Mesodermal cell (in vitro differentiated cells): ENCODE measurements at regions not wholly inside any gene's neighbourhood (a gene's known extent, or its start where the extent isn't known, plus 50 kb on each side); places are given as distances from the start of the nearest gene placed in this dataset.

Experiments
- H3K27ac ChIP-seq: 2 replicates; pipeline ENCODE4 v1.7.0; 2013; ENCODE audit warnings: mild to moderate bottlenecking, low read depth, low read length, moderate library complexity; ENCODE audit not compliant: severe bottlenecking
- H3K36me3 ChIP-seq: 2 replicates; pipeline ENCODE4 v1.7.1; 2013; ENCODE audit warnings: mild to moderate bottlenecking, low read length, moderate library complexity; ENCODE audit not compliant: control insufficient read depth, insufficient read depth
- H3K4me1 ChIP-seq: one replicate; pipeline ENCODE4 v1.7.1; 2013; ENCODE audit warnings: mild to moderate bottlenecking, low read length; ENCODE audit not compliant: insufficient read depth, control insufficient read depth, poor library complexity, severe bottlenecking
- H3K4me3 ChIP-seq: 2 replicates; pipeline ENCODE4 v1.7.0; 2013; ENCODE audit warnings: low read length, control low read depth, mild to moderate bottlenecking; ENCODE audit not compliant: insufficient read depth, poor library complexity, severe bottlenecking; ENCODE audit errors: extremely low read depth
- H3K9me3 ChIP-seq: 2 replicates; pipeline ENCODE4 v1.7.1; 2013; ENCODE audit warnings: mild to moderate bottlenecking, low read length, moderate library complexity; ENCODE audit not compliant: control insufficient read depth
- WGBS, 2 experiments: methylation state at CpG; one replicate each; pipeline ENCODE4 v1.1.5; 2013; ENCODE audit warnings: missing lambda C conversion rate in 2 of 2; ENCODE audit not compliant: insufficient coverage in 2 of 2; 5-methylcytosine and 5-hydroxymethylcytosine counted together

GRCh38 chr6:50217841-50218240 lies 168.1 kb upstream of the DEFB112 start:
- no peaks in the 10 kb centered on the region for H3K4me1 ChIP-seq
- no peak overlapping the region for H3K27ac ChIP-seq
- no peaks in the 10 kb centered on the region for H3K9me3 ChIP-seq
- H3K36me3 ChIP-seq: no peaks in the 10 kb centered on the region
- H3K4me3 ChIP-seq: no peak overlapping the region
- 60% methylated on average over 2 of the region's 3 CpGs; no CpG with 5 or more reads in 1 of the 2 experiments for WGBS, 2 experiments

- Histone ChIP-seq H3K4me3 (no peak overlapping the region), H3K27ac (no peak overlapping the region), H3K4me1 (no peaks in the 10 kb centered on the region), H3K9me3 (no peaks in the 10 kb centered on the region), H3K36me3 (no peaks in the 10 kb centered on the region)
These were observed 186.4 kb upstream of the DEFB112 start for GRCh38 chr6:50236164-50236563.

- no peaks in the 10 kb centered on the region for H3K36me3 ChIP-seq
- H3K4me3 ChIP-seq: no peak overlapping the region
- H3K4me1 ChIP-seq: no peaks in the 10 kb centered on the region
- 93 to 95% methylated on average over 14 of the region's 14 CpGs for WGBS, 2 experiments
- H3K27ac ChIP-seq: no peak overlapping the region
- H3K9me3 ChIP-seq: no peaks in the 10 kb centered on the region
These were observed 190.1 kb upstream of the DEFB112 start for GRCh38 chr6:50239853-50240252.

- Histone ChIP-seq H3K36me3 (no peaks in the 10 kb centered on the region), H3K4me3 (no peak overlapping the region), H3K27ac (no peak overlapping the region), H3K4me1 (no peaks in the 10 kb centered on the region), H3K9me3 (no peaks in the 10 kb centered on the region)
- 90 to 94% methylated on average over 2 to 8 of the region's 8 CpGs for WGBS, 2 experiments
These were observed 191.3 kb upstream of the DEFB112 start for GRCh38 chr6:50240986-50241385.

- no peak overlapping the region for H3K27ac ChIP-seq
- H3K4me3 ChIP-seq: no peak overlapping the region
- H3K4me1 ChIP-seq: no peaks in the 10 kb centered on the region
- WGBS, 2 experiments: 69 to 89% methylated on average over 2 of the region's 2 CpGs
- H3K36me3 ChIP-seq: no peaks in the 10 kb centered on the region
- H3K9me3 ChIP-seq: no peaks in the 10 kb centered on the region
These were observed 199.8 kb upstream of the DEFB112 start for GRCh38 chr6:50249493-50249892.

DNA sequence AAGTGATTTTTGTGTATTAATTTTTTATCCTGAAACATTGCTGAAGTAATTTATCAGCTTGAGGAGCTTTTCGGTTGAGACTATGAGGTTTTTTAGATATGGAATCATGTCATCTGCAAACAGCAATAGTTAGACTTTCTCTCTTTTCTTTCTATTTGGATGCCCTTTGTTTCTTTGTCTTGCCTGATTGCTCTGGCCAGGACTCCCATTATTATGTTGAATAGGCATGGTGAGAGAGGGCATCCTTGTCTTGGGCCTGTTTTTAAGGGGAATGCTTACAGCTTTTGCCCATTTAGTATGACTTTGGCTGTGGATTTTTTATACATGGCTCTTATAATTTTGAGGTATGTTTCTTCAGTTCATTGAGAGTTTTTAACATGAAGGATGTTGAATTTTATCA lies 207.6 kb upstream of the DEFB112 start:
- no CpG with 5 or more reads among the region's 1 CpG for WGBS, 2 experiments
- Histone ChIP-seq H3K4me3 (no peak overlapping the region), H3K36me3 (no peaks in the 10 kb centered on the region), H3K27ac (no peak overlapping the region), H3K4me1 (no peaks in the 10 kb centered on the region), H3K9me3 (no peaks in the 10 kb centered on the region)

DNA sequence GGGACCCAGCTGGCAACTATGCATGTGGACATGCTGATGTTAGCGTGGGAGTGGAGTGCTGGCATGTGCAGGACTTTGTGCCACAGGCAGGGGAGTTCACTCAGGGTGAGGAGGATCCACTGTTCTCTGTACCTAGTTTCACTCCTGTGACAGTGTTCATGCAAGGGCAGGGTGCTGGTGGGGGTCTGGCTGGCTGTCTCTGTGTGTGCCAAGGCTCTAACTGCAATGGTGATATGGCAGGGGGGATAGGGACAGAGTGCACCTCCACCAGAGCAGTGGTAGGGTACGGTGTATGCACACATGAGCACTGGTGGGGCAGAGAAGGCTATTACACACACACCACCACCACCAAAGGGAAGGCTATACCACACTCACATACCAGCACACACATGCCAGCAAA lies 210.2 kb upstream of the DEFB112 start:
- no peaks in the 10 kb centered on the region for H3K9me3 ChIP-seq
- no peaks in the 10 kb centered on the region for H3K4me1 ChIP-seq
- H3K36me3 ChIP-seq: no peaks in the 10 kb centered on the region
- H3K27ac ChIP-seq: no peak overlapping the region
- WGBS, 2 experiments: 100% methylated on average over 1 of the region's 2 CpGs
- H3K4me3 ChIP-seq: no peak overlapping the region

DNA sequence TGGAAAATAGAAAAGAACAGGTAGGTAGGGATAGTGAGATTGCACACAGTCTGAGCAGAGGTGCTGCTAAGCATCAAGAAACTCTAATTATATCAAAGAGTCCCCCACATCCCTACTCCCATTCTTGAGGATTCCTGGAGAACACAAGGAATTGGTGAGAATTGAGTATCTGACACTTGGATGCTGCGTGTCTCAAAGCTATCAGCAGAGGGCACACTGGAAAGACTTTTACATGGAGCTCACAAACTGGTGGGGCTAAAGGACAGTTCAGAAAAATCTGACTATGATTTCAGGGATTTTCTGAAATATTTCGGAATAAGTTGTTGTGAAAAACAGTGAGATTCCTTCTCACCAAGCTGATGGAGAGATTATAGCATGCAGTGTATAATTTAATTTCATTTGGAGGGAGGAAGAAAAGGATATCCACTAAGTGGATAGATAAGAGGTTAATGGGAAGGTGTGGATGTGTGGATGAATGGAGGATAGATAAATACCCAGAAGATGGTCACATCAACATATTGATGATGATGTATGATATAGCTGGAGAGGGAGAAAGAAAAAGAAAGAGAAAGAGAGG lies 215.4 kb upstream of the DEFB112 start:
- Histone ChIP-seq H3K4me1 (peaks cover 3% of the 10 kb centered on the region), H3K9me3 (no peaks in the 10 kb centered on the region), H3K27ac (no peak overlapping the region), H3K4me3 (no peak overlapping the region), H3K36me3 (no peaks in the 10 kb centered on the region)
- WGBS, 2 experiments: 31 to 43% methylated on average over 1 to 2 of the region's 2 CpGs

- 43% methylated on average over 1 of the region's 1 CpG; no CpG with 5 or more reads in 1 of the 2 experiments for WGBS, 2 experiments
These were observed 220.7 kb upstream of the DEFB112 start for GRCh38 chr6:50270415-50270814.

DNA sequence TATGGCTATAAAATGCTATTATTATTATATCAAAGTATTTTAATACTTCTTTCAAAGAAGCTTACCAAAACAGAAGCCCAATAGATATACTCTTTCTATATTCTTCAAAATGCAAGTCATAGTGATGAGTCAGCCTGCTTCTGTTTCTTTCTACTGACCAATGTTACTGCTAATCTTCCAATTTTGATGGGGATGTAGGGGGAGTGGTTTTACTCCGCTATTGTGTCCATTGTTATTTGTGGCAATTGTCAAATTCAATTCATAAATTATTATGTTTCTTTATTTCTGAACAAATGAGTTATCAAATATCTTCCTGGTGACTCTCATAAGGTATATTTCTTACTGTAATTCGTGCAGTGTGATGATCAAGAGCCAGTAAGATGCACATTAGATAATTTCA lies 221.5 kb upstream of the DEFB112 start:
- no peaks in the 10 kb centered on the region for H3K36me3 ChIP-seq
- no peaks in the 10 kb centered on the region for H3K9me3 ChIP-seq
- no peak overlapping the region for H3K27ac ChIP-seq
- no peak overlapping the region for H3K4me3 ChIP-seq
- peaks cover 10% of the 10 kb centered on the region for H3K4me1 ChIP-seq
- no CpG with 5 or more reads among the region's 2 CpGs for WGBS, 2 experiments

More at GRCh38 chr6:50270415-50270814, 220.7 kb upstream of the DEFB112 start:
- Histone ChIP-seq H3K4me3 (no peak overlapping the region), H3K27ac (peak overlapping the region; percentile 72), H3K36me3 (no peaks in the 10 kb centered on the region), H3K9me3 (no peaks in the 10 kb centered on the region), H3K4me1 (peaks cover 10% of the 10 kb centered on the region)

DNA sequence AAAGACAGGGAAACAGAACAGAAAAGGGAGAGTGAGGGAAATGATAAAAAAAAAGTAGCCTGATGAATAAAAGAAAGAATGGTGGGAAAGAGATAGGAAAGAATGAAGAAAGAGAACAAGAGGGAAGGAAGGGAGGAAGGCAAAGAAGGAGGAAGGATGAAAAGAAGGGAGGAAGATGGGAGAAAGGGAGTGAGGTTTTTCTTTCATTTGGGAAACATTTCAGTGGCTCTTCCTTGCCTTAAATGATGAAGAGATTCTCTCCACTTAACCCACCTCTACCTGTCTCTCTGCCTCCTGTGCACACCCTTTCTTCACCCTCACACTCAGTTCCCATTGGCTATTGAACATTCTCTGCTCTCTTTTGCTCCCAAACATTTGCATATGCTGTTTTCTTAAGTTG lies 222.1 kb upstream of the DEFB112 start:
- Histone ChIP-seq H3K9me3 (no peaks in the 10 kb centered on the region), H3K4me1 (peaks cover 10% of the 10 kb centered on the region), H3K4me3 (no peak overlapping the region), H3K27ac (no peak overlapping the region), H3K36me3 (no peaks in the 10 kb centered on the region)
